ENCODE measurements at regions not wholly inside any gene's neighbourhood (a gene's known extent, or its start where the extent isn't known, plus 50 kb on each side); places are given as distances from the start of the nearest gene placed in this dataset.
"Not testable (repeated sequence)": the region's sequence is repeated elsewhere in the genome, so short reads cannot be mapped to it uniquely, and the experiment has no call there.

GRCh38 chr2:221911890-221912289 is 339.8 kb upstream of the EPHA4 start:
- DNase-seq = no peak

- no peak for DNase-seq
Measured at GRCh38 chr2:221911321-221911720, 339.2 kb upstream of the EPHA4 start.

GRCh38 chr2:221908518-221908917 is 336.4 kb upstream of the EPHA4 start:
- no peak for DNase-seq

- DNase-seq = no peak
Measured at GRCh38 chr2:221897718-221898117, 325.6 kb upstream of the EPHA4 start.

GRCh38 chr2:221896505-221897151 is 324.5 kb upstream of the EPHA4 start:
- DNase-seq = no peak

GRCh38 chr2:221895366-221896121 is 323.4 kb upstream of the EPHA4 start:
- no peak for DNase-seq

GRCh38 chr2:221893501-221893900 is 321.4 kb upstream of the EPHA4 start:
- DNase-seq = no peak

GRCh38 chr2:221892006-221892405 is 319.9 kb upstream of the EPHA4 start:
- DNase-seq = not testable (repeated sequence)

GRCh38 chr2:221883976-221884375 is 311.9 kb upstream of the EPHA4 start:
- DNase-seq = no peak

- no peak for DNase-seq
Measured at GRCh38 chr2:221876016-221876415, 303.9 kb upstream of the EPHA4 start.

GRCh38 chr2:221874444-221874843 is 302.3 kb upstream of the EPHA4 start:
- DNase-seq = no peak

GRCh38 chr2:221857719-221858118 is 285.6 kb upstream of the EPHA4 start:
- DNase-seq = no peak

GRCh38 chr2:221853297-221853696 is 281.2 kb upstream of the EPHA4 start:
- no peak for DNase-seq

- DNase-seq = no peak
Measured at GRCh38 chr2:221851531-221852045, 279.5 kb upstream of the EPHA4 start.

- DNase-seq = no peak
Measured at GRCh38 chr2:221850076-221850475, 278.0 kb upstream of the EPHA4 start.

GRCh38 chr2:221848286-221848685 is 276.2 kb upstream of the EPHA4 start:
- no peak for DNase-seq

- DNase-seq = no peak
Measured at GRCh38 chr2:221845021-221845365, 272.9 kb upstream of the EPHA4 start.

GRCh38 chr2:221844212-221845020 is 272.3 kb upstream of the EPHA4 start:
- DNase-seq = no peak

- no peak for DNase-seq
Measured at GRCh38 chr2:221836095-221836494, 264.0 kb upstream of the EPHA4 start.

GRCh38 chr2:221833966-221834365 is 261.9 kb upstream of the EPHA4 start:
- DNase-seq = no peak

GRCh38 chr2:221831051-221831450 is 258.9 kb upstream of the EPHA4 start:
- no peak for DNase-seq

GRCh38 chr2:221822416-221822815 is 250.3 kb upstream of the EPHA4 start:
- DNase-seq = no peak

GRCh38 chr2:221818616-221819320 is 246.7 kb upstream of the EPHA4 start:
- no peak for DNase-seq

All from stimulated activated CD4-positive, alpha-beta T cell treated with anti-CD3 and anti-CD28 coated beads, Interleukin-15, amount 100 ng/mL, for 24 hours (primary cell).